H1 (cell line): ENCODE measurements at regions not wholly inside any gene's neighbourhood (a gene's known extent, or its start where the extent isn't known, plus 50 kb on each side); places are given as distances from the start of the nearest gene placed in this dataset.
"Not testable (repeated sequence)": the region's sequence is repeated elsewhere in the genome, so short reads cannot be mapped to it uniquely, and the experiment has no call there.

Source experiments
- CTCF ChIA-PET: fragments of 300-600 bp; sonication (Branson Sonifier 250); formaldehyde crosslinking; loops from one replicate; lab custom pipeline; 2021; ENCODE audit not compliant: partially characterized antibody; lab: Charles Lee
- POLR2A ChIA-PET: fragments of 300-600 bp; sonication (Branson Sonifier 250); formaldehyde crosslinking; loops from one replicate; lab custom pipeline; 2021; ENCODE audit warnings: inconsistent platforms; ENCODE audit not compliant: partially characterized antibody; lab: Charles Lee
- DNase-seq, 2 experiments: peaks; one replicate each; pipeline versions ENCODE4 v3.0.0 to v3.0.0-alpha.2; 2010 to 2022; ENCODE audit warnings: low spot score in 2 of 2, low read depth in 1 of 2, mixed read lengths in 1 of 2
- FAIRE-seq: peaks from 2 replicates; lab custom pipeline; 2011; peaks lifted over from hg19 to GRCh38; lab: Jason Lieb, UNC
- H2AFZ ChIP-seq: 2 replicates; pipeline ENCODE4 v1.8.1; 2012; ENCODE audit warnings: low read length, inconsistent platforms
- H2AK5ac ChIP-seq: 2 replicates; pipeline ENCODE4 v1.6.1; 2013; ENCODE audit warnings: low read depth, low read length
- H2BK120ac ChIP-seq: replicated peaks from 2 replicates; pipeline ENCODE3; 2013; ENCODE audit warnings: low read depth, low read length, inconsistent platforms
- H2BK12ac ChIP-seq: 2 replicates; pipeline ENCODE4 v1.6.1; 2013; ENCODE audit warnings: low read depth, low read length
- H2BK15ac ChIP-seq: 2 replicates; pipeline ENCODE4 v1.6.1; 2013; ENCODE audit warnings: low read length
- H2BK20ac ChIP-seq: 2 replicates; pipeline ENCODE4 v1.6.1; 2013; ENCODE audit warnings: low read length
- H2BK5ac ChIP-seq: 2 replicates; pipeline ENCODE4 v1.6.1; 2013; ENCODE audit warnings: low read depth, low read length
- H3K14ac ChIP-seq: 2 replicates; pipeline ENCODE4 v1.6.1; 2013; ENCODE audit warnings: inconsistent platforms; ENCODE audit not compliant: insufficient read length
- H3K18ac ChIP-seq: 2 replicates; pipeline ENCODE4 v1.6.1; 2013; ENCODE audit warnings: low read length; ENCODE audit errors: extremely low read depth
- H3K23ac ChIP-seq: 2 replicates; pipeline ENCODE4 v1.6.1; 2013; ENCODE audit warnings: inconsistent platforms; ENCODE audit not compliant: insufficient read length
- H3K23me2 ChIP-seq: 2 replicates; pipeline ENCODE4 v1.6.1; 2013; ENCODE audit warnings: low read depth, low read length
- H3K27ac ChIP-seq: 2 replicates; pipeline ENCODE4 v1.6.1; 2011; ENCODE audit warnings: low read depth, low read length, inconsistent platforms
- H3K27me3 ChIP-seq, 4 experiments: replicated peaks in 1 of 4; 1 replicate in 1 of 4; 2 replicates in 3 of 4; pipeline versions ENCODE4 v1.6.1 to v1.8.1; 2011 to 2013; ENCODE audit warnings: low read length in 3 of 4, mild to moderate bottlenecking in 3 of 4, inconsistent platforms in 2 of 4, mixed read lengths in 2 of 4, moderate library complexity in 1 of 4; ENCODE audit not compliant: control insufficient read depth in 3 of 4, insufficient read depth in 3 of 4; ENCODE audit errors: extremely low read depth in 1 of 4
- H3K36me3 ChIP-seq, 4 experiments: 2 replicates each; pipeline versions ENCODE4 v1.6.1 to v1.8.1; 2011 to 2013; ENCODE audit warnings: mild to moderate bottlenecking in 4 of 4, low read length in 3 of 4, moderate library complexity in 2 of 4, control low read depth in 1 of 4, inconsistent platforms in 1 of 4; ENCODE audit not compliant: insufficient read depth in 4 of 4, control insufficient read depth in 2 of 4
- H3K4ac ChIP-seq: replicated peaks from 2 replicates; pipeline ENCODE3; 2013; ENCODE audit warnings: low read length, low read depth, mixed read lengths, inconsistent platforms; ENCODE audit not compliant: insufficient read length
- H3K4me1 ChIP-seq, 4 experiments: replicated peaks in 1 of 4; 1 replicate in 1 of 4; 2 replicates in 3 of 4; pipeline versions ENCODE4 v1.6.1 to v1.8.1; 2011 to 2013; ENCODE audit warnings: low read length in 3 of 4, inconsistent platforms in 2 of 4, mixed read lengths in 1 of 4; ENCODE audit not compliant: insufficient read depth in 4 of 4, control insufficient read depth in 3 of 4
- H3K4me2 ChIP-seq, 2 experiments: 2 replicates each; pipeline versions ENCODE4 v1.6.1 to v1.8.1; 2011 to 2013; ENCODE audit warnings: low read depth in 2 of 2, low read length in 2 of 2, control low read depth in 1 of 2, inconsistent platforms in 1 of 2, mild to moderate bottlenecking in 1 of 2; ENCODE audit not compliant: insufficient read depth in 1 of 2
- H3K4me3 ChIP-seq, 4 experiments: fragments of 200-600, 300-600 bp in 1 of 4; sonication (generic), shearing (Covaris generic), sonication (Bioruptor Twin) in 1 of 4; 2 replicates each; pipeline versions ENCODE4 v1.5.1 to v1.8.1; 2011 to 2016; ENCODE audit warnings: low read length in 4 of 4, low read depth in 3 of 4, control low read depth in 2 of 4, inconsistent platforms in 2 of 4, mild to moderate bottlenecking in 2 of 4, mixed read lengths in 1 of 4, moderate library complexity in 1 of 4; ENCODE audit not compliant: insufficient read depth in 2 of 4; ENCODE audit errors: extremely low read depth in 1 of 4
- H3K56ac ChIP-seq: replicated peaks from 2 replicates; pipeline ENCODE3; 2013; ENCODE audit warnings: low read depth, mild to moderate bottlenecking, mixed read lengths, low read length, inconsistent platforms; ENCODE audit not compliant: insufficient read length
- H3K79me1 ChIP-seq: 2 replicates; pipeline ENCODE4 v1.6.1; 2013; ENCODE audit warnings: low read depth, low read length, control low read depth
- H3K79me2 ChIP-seq, 2 experiments: 2 replicates each; pipeline versions ENCODE4 v1.6.1 to v1.8.1; 2012 to 2013; ENCODE audit warnings: low read length in 2 of 2, mild to moderate bottlenecking in 2 of 2, inconsistent platforms in 1 of 2; ENCODE audit not compliant: insufficient read depth in 2 of 2, control insufficient read depth in 1 of 2
- H3K9ac ChIP-seq, 4 experiments: replicated peaks in 1 of 4; 1 replicate in 1 of 4; 2 replicates in 3 of 4; pipeline versions ENCODE4 v1.6.1 to v1.8.1; 2011 to 2013; ENCODE audit warnings: low read depth in 3 of 4, low read length in 3 of 4, control low read depth in 2 of 4, mild to moderate bottlenecking in 2 of 4, moderate library complexity in 2 of 4, inconsistent platforms in 1 of 4; ENCODE audit errors: extremely low read depth in 1 of 4
- H3K9me3 ChIP-seq, 2 experiments: 2 replicates each; pipeline versions ENCODE4 v1.6.1 to v1.8.1; 2012 to 2013; ENCODE audit warnings: mild to moderate bottlenecking in 2 of 2, moderate library complexity in 2 of 2, control low read depth in 1 of 2, inconsistent platforms in 1 of 2, low read depth in 1 of 2, low read length in 1 of 2, mixed read lengths in 1 of 2; ENCODE audit not compliant: insufficient read depth in 2 of 2
- H4K20me1 ChIP-seq, 2 experiments: replicated peaks in 1 of 2; 2 replicates each; pipeline versions ENCODE3 to v1.8.1; 2011 to 2013; ENCODE audit warnings: inconsistent platforms in 2 of 2, low read length in 2 of 2, mild to moderate bottlenecking in 1 of 2; ENCODE audit not compliant: insufficient read depth in 2 of 2, control insufficient read depth in 1 of 2
- H4K5ac ChIP-seq: 2 replicates; pipeline ENCODE4 v1.6.1; 2013; ENCODE audit warnings: low read length, low read depth, mixed read lengths, inconsistent platforms; ENCODE audit not compliant: insufficient read length
- H4K8ac ChIP-seq: 2 replicates; pipeline ENCODE4 v1.8.0; 2013; ENCODE audit warnings: mild to moderate bottlenecking, moderate library complexity, low read length, inconsistent platforms; ENCODE audit not compliant: insufficient read depth; ENCODE audit errors: extremely low read depth
- H4K91ac ChIP-seq: replicated peaks from 2 replicates; pipeline ENCODE3; 2013; ENCODE audit warnings: low read length, mixed read lengths, inconsistent platforms; ENCODE audit not compliant: insufficient read length
- WGBS, 2 experiments: shearing (Covaris generic) in 1 of 2; methylation state at CpG; one replicate each; pipeline versions ENCODE4 v1.1.6 to v1.1.7; 2013 to 2015; ENCODE audit warnings: low lambda C conversion rate in 2 of 2, mixed read lengths in 2 of 2, inconsistent platforms in 1 of 2, low coverage in 1 of 2, missing lambda C conversion rate in 1 of 2; ENCODE audit not compliant: insufficient replicate concordance in 2 of 2, insufficient coverage in 1 of 2, insufficient read length in 1 of 2; ENCODE audit errors: extremely low coverage in 1 of 2, missing lambda C conversion rate in 1 of 2; 5-methylcytosine and 5-hydroxymethylcytosine counted together

DNA sequence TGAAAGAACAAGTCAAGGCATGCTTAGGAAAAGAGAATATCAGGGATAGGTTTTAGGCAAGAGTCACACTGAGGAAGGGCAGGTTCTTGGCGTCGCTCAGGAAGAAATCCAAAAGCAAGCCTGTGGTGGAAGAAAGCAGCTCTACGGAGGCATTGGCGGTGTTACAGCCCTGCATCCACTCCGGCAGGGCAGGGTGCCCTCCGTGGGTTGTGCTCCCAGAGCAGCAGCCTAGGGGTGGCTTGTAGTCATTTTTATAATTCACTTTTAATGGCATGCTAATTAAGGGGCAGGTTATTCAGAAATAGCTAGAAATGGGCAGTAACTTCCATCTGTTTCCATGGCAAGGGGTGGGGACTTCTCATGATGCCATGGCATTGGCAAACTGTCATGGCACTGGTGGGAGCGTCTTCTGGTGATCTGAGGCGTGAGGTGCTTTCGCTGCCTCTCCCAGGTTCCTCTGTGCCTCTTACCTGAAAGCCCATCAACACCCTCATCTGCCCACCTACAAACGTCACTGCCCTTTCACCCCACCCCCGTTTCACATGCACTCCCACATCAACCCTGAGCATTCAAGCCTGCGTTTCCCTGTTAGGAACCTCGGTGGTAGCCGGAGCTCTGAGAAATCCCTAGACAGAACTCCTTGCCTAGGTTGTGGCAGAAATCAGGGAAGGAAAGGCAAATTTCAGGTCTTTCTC is 1763.8 kb upstream of the TPTE start:
- H3K4me3 ChIP-seq, H3K4me2 ChIP-seq, H3K4me1 ChIP-seq, H3K36me3 ChIP-seq, H2BK120ac ChIP-seq, H4K8ac ChIP-seq, H2AFZ ChIP-seq, H3K23ac ChIP-seq, POLR2A ChIA-PET, H3K18ac ChIP-seq, H4K20me1 ChIP-seq, H3K27ac ChIP-seq, H3K27me3 ChIP-seq, H2BK15ac ChIP-seq, H2BK12ac ChIP-seq, H3K79me2 ChIP-seq, FAIRE-seq, DNase-seq, H2BK20ac ChIP-seq, H2BK5ac ChIP-seq, H2AK5ac ChIP-seq, H3K4ac ChIP-seq, H3K9ac ChIP-seq, H3K79me1 ChIP-seq, H3K14ac ChIP-seq, H4K91ac ChIP-seq, H3K23me2 ChIP-seq, CTCF ChIA-PET, H4K5ac ChIP-seq, H3K56ac ChIP-seq: not testable (repeated sequence)
- H3K9me3 ChIP-seq: peaks cover 33 to 49% of the 10 kb centered on the region in 2 experiments
- 80% methylated on average over 14 of the region's 14 CpGs; no CpG with 5 or more reads in 1 of the 2 experiments for WGBS, 2 experiments

DNA sequence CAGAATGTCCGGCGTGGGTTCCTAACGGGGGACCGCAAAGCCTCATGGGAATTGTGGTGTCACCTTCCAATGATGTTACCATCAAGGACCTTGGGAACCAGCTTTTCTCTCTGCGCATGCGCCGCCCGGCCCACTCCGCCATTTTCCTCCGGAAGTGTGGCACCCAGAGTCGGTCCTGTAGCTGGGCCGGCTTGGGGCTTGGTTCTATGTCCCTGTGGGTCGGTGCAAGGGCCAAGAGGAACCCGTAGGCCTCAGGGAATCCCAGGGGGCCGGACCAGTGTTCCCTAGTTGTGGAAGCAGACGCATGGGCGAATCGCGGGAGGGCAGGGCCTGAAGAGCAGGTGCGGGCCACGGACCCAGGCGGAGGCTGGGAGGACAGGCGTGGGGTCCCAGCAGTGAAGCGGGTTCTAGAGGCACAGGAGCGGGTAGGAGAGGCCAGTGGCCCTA is 1762.4 kb upstream of the TPTE start:
- H3K23me2 ChIP-seq, H3K18ac ChIP-seq, H3K79me2 ChIP-seq, H4K5ac ChIP-seq, H2BK5ac ChIP-seq, CTCF ChIA-PET, H3K23ac ChIP-seq, H3K4ac ChIP-seq, DNase-seq, H3K4me2 ChIP-seq, H2AK5ac ChIP-seq, H3K56ac ChIP-seq, H4K8ac ChIP-seq, POLR2A ChIA-PET, H3K79me1 ChIP-seq, H2AFZ ChIP-seq, H4K91ac ChIP-seq, H3K14ac ChIP-seq, H3K27ac ChIP-seq, H3K36me3 ChIP-seq, H4K20me1 ChIP-seq, H2BK12ac ChIP-seq, H3K4me3 ChIP-seq, FAIRE-seq, H3K4me1 ChIP-seq, H2BK15ac ChIP-seq, H2BK120ac ChIP-seq, H2BK20ac ChIP-seq, H3K27me3 ChIP-seq, H3K9ac ChIP-seq: not testable (repeated sequence)
- peaks cover 43 to 55% of the 10 kb centered on the region in 2 experiments for H3K9me3 ChIP-seq
- 87% methylated on average over 25 of the region's 25 CpGs; no CpG with 5 or more reads in 1 of the 2 experiments for WGBS, 2 experiments
